Nephron (organoid): ENCODE measurements at regions not wholly inside any gene's neighbourhood (a gene's known extent, or its start where the extent isn't known, plus 50 kb on each side); places are given as distances from the start of the nearest gene placed in this dataset.

Experiments
- H3K27ac Mint-ChIP-seq, 3 experiments: 2 replicates each; pipeline ENCODE4 v1.8.0; 2020; ENCODE audit warnings: mixed read lengths in 3 of 3, mild to moderate bottlenecking in 2 of 3, moderate library complexity in 1 of 3
- H3K27me3 Mint-ChIP-seq: 2 replicates; pipeline ENCODE4 v1.8.0; 2021; ENCODE audit warnings: low read depth, mild to moderate bottlenecking, moderate library complexity, mixed read lengths
- H3K36me3 Mint-ChIP-seq: 2 replicates; pipeline ENCODE4 v1.8.0; 2020; ENCODE audit warnings: low read depth, mixed read lengths
- H3K4me1 Mint-ChIP-seq: 2 replicates; pipeline ENCODE4 v1.8.0; 2020; ENCODE audit warnings: mixed read lengths
- H3K4me3 Mint-ChIP-seq, 3 experiments: 2 replicates each; pipeline ENCODE4 v1.8.0; 2020; ENCODE audit warnings: mild to moderate bottlenecking in 3 of 3, mixed read lengths in 3 of 3, moderate library complexity in 2 of 3
- H3K9me3 Mint-ChIP-seq: 2 replicates; pipeline ENCODE4 v1.8.0; 2020; ENCODE audit warnings: mixed read lengths
- CTCF ChIP-seq, 3 experiments: fragments of 200-600 bp; sonication (generic); IDR thresholded peaks; one replicate each; pipeline ENCODE4 v1.5.0; 2021; ENCODE audit warnings: antibody characterized with exemption in 3 of 3; ENCODE audit not compliant: unreplicated experiment in 3 of 3

- Mint-ChIP-seq H3K27me3 (no peaks in the 10 kb centered on the region), H3K4me1 (peaks cover under 1% of the 10 kb centered on the region), H3K27ac (no peak overlapping the region), H3K4me3 (no peak overlapping the region), H3K36me3 (no peaks in the 10 kb centered on the region), H3K9me3 (no peaks in the 10 kb centered on the region)
- no peak for TF ChIP-seq CTCF (IDR thresholded peaks at IDR 0.05; ENCODE audit: unreplicated experiment in 3 of 3)
Measured at GRCh38 chr7:81605493-81605892, 164.4 kb downstream of the HGF start.

- H3K4me3 Mint-ChIP-seq = no peak overlapping the region
- no peaks in the 10 kb centered on the region for H3K27me3 Mint-ChIP-seq
- H3K9me3 Mint-ChIP-seq = no peaks in the 10 kb centered on the region
- H3K27ac Mint-ChIP-seq = no peak overlapping the region
- peaks cover 4% of the 10 kb centered on the region for H3K4me1 Mint-ChIP-seq
- H3K36me3 Mint-ChIP-seq = no peaks in the 10 kb centered on the region
- no peak for TF ChIP-seq CTCF (IDR thresholded peaks at IDR 0.05; ENCODE audit: unreplicated experiment in 3 of 3)
Measured at GRCh38 chr7:81604808-81605174, 165.1 kb downstream of the HGF start.

- no peak for TF ChIP-seq CTCF (IDR thresholded peaks at IDR 0.05; ENCODE audit: unreplicated experiment in 3 of 3)
- Mint-ChIP-seq H3K4me3 (no peak overlapping the region), H3K4me1 (peaks cover 4% of the 10 kb centered on the region), H3K27ac (no peak overlapping the region), H3K27me3 (no peaks in the 10 kb centered on the region), H3K36me3 (no peaks in the 10 kb centered on the region), H3K9me3 (no peaks in the 10 kb centered on the region)
Measured at GRCh38 chr7:81604075-81604807, 165.6 kb downstream of the HGF start.

- Mint-ChIP-seq H3K9me3 (no peaks in the 10 kb centered on the region), H3K27me3 (no peaks in the 10 kb centered on the region), H3K36me3 (no peaks in the 10 kb centered on the region), H3K27ac (no peak overlapping the region), H3K4me1 (peaks cover 4% of the 10 kb centered on the region), H3K4me3 (no peak overlapping the region)
- TF ChIP-seq CTCF (IDR thresholded peaks at IDR 0.05; ENCODE audit: unreplicated experiment in 3 of 3) = no peak
Measured at GRCh38 chr7:81600608-81601007, 169.2 kb downstream of the HGF start.

- Mint-ChIP-seq H3K4me3 (no peak overlapping the region), H3K36me3 (no peaks in the 10 kb centered on the region), H3K4me1 (peaks cover 4% of the 10 kb centered on the region), H3K9me3 (no peaks in the 10 kb centered on the region), H3K27me3 (no peaks in the 10 kb centered on the region), H3K27ac (no peak overlapping the region)
- TF ChIP-seq CTCF (IDR thresholded peaks at IDR 0.05; ENCODE audit: unreplicated experiment in 3 of 3) = no peak
Measured at GRCh38 chr7:81598951-81599350, 170.9 kb downstream of the HGF start.

- peaks cover 12% of the 10 kb centered on the region for H3K4me1 Mint-ChIP-seq
Measured at GRCh38 chr7:81594767-81595166, 175.1 kb downstream of the HGF start.

More at GRCh38 chr7:81594767-81595166, 175.1 kb downstream of the HGF start:
- Mint-ChIP-seq H3K9me3 (no peaks in the 10 kb centered on the region), H3K27me3 (no peaks in the 10 kb centered on the region), H3K27ac (no peak overlapping the region), H3K4me3 (no peak overlapping the region), H3K36me3 (no peaks in the 10 kb centered on the region)
- no peak for TF ChIP-seq CTCF (IDR thresholded peaks at IDR 0.05; ENCODE audit: unreplicated experiment in 3 of 3)
